HG03558 (cell line): ENCODE measurements at regions not wholly inside any gene's neighbourhood (a gene's known extent, or its start where the extent isn't known, plus 50 kb on each side); places are given as distances from the start of the nearest gene placed in this dataset.
A peak's percentile ranks its signal among the peaks of the same experiment; 100 is the strongest.

Experiments used
- ATAC-seq: cut with Tn5 transposase; IDR thresholded peaks from one replicate; pipeline ENCODE4 v1.9.1; 2021; ENCODE audit warnings: moderate number of reproducible peaks; ENCODE audit not compliant: unreplicated experiment; ENCODE audit errors: extremely low read depth

DNA sequence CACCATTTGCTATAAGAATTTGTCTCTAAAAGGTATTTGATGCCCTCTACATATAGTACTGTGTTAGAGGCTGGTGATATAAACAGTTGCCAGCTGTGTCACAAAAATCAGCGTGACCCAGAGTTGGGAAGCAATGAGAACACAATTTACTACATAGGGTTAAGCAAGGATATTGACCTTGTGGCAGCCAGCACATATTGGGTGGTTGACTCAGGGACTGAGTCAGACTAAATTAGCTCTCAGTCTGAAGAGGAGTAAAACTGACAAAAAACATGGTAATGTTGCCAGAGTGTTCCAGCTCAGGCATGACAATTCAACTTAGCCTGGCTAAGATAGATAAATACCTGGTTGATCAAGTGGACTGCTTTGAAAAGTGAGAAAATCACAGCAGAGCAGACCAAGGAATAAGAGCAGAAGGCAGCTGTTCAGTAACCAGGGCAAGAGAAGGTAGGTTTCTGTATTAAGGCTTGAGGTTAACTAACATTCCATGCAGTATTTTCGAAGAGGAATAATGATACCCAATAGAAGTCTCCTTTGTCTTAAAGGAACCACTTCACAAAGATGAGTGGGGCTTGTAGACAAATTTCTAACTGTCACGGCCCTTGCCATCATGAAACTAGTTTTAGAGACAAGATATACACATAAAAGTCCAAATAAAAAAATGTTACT is 108.2 kb upstream of the ERBB4 start:
- ATAC-seq = no peak

GRCh38 chr2:212644195-212644837 is 105.7 kb upstream of the ERBB4 start:
- no peak for ATAC-seq

DNA sequence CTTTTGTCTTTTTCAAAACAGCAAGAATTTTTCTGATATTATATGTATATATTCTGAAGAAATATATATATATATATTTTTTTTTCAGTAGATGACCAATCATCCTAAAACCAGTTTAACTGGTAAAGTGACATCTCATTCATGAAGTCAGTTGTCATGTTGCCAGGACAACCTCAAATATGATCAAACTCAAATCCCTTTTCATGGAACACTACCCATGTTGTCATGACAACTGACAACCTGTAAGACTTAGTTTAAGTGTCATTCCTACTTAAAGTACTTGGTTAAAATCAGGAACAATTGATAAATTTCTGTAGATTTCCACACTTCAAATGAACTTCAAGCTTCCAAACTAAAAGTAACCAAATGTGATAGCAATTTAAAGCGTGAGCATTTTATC is 101.8 kb upstream of the ERBB4 start:
- ATAC-seq = no peak

GRCh38 chr2:212638694-212639093 is 100.1 kb upstream of the ERBB4 start:
- ATAC-seq = no peak

GRCh38 chr2:212628586-212628985 is 90.0 kb upstream of the ERBB4 start:
- ATAC-seq = no peak

DNA sequence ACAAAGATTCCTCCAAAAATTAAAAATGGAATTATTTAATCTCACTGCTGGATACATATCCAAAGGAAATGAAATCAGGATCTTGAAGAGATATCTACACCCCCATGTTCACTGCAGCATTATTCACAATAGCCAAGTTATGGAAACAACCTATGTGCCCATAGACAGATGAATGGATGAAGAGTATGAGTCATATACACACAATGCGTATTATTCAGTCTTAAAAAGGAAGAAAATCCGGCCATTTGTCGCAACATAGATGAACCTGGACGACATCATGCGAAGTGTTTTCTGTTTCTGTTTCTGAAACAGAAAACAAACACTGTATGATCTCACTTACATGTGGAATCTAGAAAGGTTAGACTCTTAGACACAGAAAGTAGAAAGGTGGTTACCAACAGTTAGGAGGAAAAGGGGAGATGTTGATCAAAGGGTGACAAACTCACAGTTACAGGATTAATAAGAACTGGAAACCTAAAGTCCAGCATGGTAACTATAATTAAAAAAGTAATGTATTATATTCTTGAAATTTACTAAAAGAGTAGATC is 87.8 kb upstream of the ERBB4 start:
- ATAC-seq = no peak

- no peak for ATAC-seq
These were observed 81.4 kb upstream of the ERBB4 start for GRCh38 chr2:212619954-212620353.

- no peak for ATAC-seq
These were observed 80.0 kb upstream of the ERBB4 start for GRCh38 chr2:212618636-212619035.

DNA sequence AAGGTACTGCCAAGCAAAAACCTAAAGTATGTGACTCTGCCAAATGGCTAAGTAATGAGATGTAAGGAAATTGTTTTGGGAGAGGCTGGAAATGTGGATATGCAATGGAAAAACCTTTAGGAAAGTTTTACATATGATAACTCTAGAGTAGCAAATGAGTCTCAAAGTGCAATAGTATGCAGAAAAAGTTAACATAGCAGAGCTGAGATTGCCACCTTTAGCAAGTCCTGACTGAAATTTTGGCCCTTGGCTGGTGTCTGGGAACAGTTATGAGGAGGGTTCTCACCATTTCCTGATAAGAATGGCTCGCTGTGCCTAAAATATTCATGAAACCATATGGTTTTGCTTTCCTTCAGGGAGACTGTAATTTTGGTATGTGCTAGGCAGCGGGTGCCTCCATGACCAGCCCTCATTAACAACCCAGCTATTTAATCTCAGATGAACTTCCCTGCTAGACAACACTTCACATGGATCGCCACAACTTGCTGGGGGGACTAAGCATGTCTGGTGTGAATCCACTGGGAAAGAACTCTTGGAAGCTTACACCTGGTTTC is 72.3 kb upstream of the ERBB4 start:
- ATAC-seq = no peak

DNA sequence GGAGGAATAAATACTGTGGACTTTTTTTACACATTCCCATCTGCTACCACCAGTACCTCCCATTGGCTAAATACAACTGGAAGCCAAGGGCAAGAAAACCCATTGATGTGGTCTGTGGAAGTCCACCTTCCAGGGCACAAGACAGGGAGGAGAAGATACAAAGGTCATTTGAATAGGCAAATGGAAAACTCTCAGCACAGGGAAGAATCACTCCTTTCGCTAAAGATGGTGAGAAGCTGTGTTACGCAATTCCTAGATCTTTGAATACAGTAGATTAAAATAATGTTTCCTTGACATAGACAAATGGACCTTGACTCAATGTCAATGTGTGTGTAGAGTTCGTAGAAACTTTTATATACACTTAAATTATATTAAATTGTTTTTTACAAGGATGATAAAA is 70.9 kb upstream of the ERBB4 start:
- ATAC-seq = no peak

DNA sequence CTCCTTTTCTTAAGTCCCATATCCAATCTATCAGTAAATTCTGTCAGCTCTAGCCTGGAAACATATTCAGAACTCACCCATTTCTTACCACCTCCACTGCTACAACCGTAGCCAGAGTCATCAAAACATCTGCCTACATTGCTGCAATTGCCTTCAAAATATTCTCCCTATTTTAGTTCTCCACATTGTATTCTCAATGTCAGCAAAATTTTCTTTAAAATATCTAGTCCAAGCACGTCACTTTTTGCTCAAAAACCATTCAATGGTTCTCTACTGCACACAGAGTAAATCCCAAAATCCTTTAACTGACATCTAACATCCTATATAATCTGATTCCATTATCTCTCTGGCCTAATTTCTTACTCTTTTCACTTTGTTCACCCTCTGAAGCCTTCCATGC is 68.5 kb upstream of the ERBB4 start:
- ATAC-seq = no peak

GRCh38 chr2:212606232-212606631 is 67.6 kb upstream of the ERBB4 start:
- ATAC-seq = no peak

DNA sequence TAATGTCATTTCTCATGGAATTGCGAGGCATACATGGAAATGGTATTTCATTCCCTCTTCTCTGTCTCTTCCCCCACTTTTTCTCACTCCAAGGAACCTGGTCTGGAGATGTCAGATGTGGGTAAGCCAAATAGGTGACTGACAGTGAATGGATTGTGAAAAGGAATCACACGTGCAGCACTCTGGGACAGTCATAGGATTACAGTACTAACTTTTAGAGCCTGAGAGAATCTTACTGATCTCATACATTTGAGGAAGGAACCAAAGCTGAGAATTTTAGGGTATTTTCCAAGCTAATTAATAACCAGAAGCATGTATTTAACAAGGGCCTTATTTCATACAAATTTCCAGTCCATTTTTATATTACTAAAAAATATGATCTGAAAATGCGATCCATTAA is 58.1 kb upstream of the ERBB4 start:
- ATAC-seq = no peak

GRCh38 chr2:212596276-212596675 is 57.7 kb upstream of the ERBB4 start:
- no peak for ATAC-seq

- ATAC-seq = peak; percentile 46
These were observed 56.5 kb upstream of the ERBB4 start for GRCh38 chr2:212595036-212595654.

DNA sequence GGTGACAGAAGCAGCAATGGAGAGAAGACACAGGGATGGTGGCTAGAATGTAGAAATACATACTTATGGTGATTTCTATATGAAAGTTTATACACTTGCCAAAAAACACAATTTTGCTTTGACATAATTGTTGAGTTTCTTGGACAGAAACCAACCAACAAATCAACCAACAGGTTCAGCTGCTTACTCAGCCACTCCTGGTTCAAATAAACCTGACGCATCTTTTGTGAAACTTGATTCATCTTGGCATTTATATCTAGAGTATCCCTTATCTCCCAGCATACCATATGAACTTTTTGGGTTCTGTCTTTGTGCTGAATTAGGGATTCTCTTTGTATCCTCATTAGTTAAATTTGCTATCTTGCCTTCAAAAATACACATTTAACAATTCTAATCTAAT is 54.1 kb upstream of the ERBB4 start:
- ATAC-seq = no peak
